ENCODE measurements at regions not wholly inside any gene's neighbourhood (a gene's known extent, or its start where the extent isn't known, plus 50 kb on each side); places are given as distances from the start of the nearest gene placed in this dataset.

DNA sequence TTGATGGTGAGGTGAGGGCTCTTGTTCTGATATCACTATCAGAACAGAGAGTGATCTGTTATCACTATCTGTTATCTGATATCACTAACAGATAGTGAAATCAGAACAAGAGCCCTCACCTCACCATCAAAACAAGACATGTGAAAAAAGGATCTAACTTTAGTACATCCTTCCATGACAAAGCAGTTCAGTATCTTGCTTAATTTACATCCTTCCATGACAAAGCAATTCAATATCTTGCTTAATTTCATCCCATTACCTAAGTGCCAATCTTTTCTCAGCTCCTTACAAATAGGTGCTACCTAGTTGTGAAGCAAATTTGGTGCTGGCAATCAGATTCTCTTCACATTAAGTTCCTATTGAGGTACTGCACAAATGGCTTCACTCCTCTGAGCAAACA, 1865.6 kb upstream of the FLRT2 start:
- H3K27ac ChIP-seq, result no peak overlapping the region
- CTCF ChIA-PET, result no interaction called here
- no peak for DNase-seq (ENCODE audit: low read depth in 1 of 2, low spot score in 1 of 2)
- TF ChIP-seq SREBF2 (IDR thresholded peaks at IDR 0.05) (no peak), RARB (CRISPR knock-in tag; IDR thresholded peaks at IDR 0.05) (no peak), JUNB (IDR thresholded peaks at IDR 0.05) (no peak), EP300 (IDR thresholded peaks at IDR 0.05) (no peak), RFX5 (IDR thresholded peaks at IDR 0.05) (no peak), HOXA7 (CRISPR knock-in tag; IDR thresholded peaks at IDR 0.05) (no peak), PHF8 (IDR thresholded peaks at IDR 0.05; ENCODE audit: borderline replicate concordance, low read depth) (no peak)
- POLR2A ChIA-PET, result no interaction called here
- H3K4me2 ChIP-seq, result no peak overlapping the region
- no peaks in the 10 kb centered on the region for H3K4me1 ChIP-seq
- FAIRE-seq, result no peak
- no peak for ATAC-seq
- H3K4me3 ChIP-seq, result no peak overlapping the region
- H3K9me3 ChIP-seq, result no peaks in the 10 kb centered on the region

- FAIRE-seq (no peak), DNase-seq (ENCODE audit: low read depth in 1 of 2, low spot score in 1 of 2) (no peak), ATAC-seq (no peak)
- CTCF ChIA-PET, result no interaction called here
- POLR2A ChIA-PET, result no interaction called here
- TF ChIP-seq MAFK (IDR thresholded peaks at IDR 0.05; ENCODE audit: partially characterized antibody) (peak; percentile 36), HDAC2 (IDR thresholded peaks at IDR 0.05) (no peak)
- no peak overlapping the region for H3K4me2 ChIP-seq
- H3K27ac ChIP-seq, result no peak overlapping the region
- H3K4me3 ChIP-seq, result no peak overlapping the region
- 41% methylated on average over 1 of the region's 1 CpG for WGBS (ENCODE audit: missing lambda C conversion rate)
- H3K9me3 ChIP-seq, result no peaks in the 10 kb centered on the region
- no peaks in the 10 kb centered on the region for H3K4me1 ChIP-seq
Measured at GRCh38 chr14:83689265-83689664, 1840.7 kb upstream of the FLRT2 start.

- FAIRE-seq, result no peak
Measured at GRCh38 chr14:83697099-83697498, 1832.8 kb upstream of the FLRT2 start.

GRCh38 chr14:83702619-83703018, 1827.3 kb upstream of the FLRT2 start:
- TF ChIP-seq KDM1A (IDR thresholded peaks at IDR 0.05; ENCODE audit: low read depth) (no peak), MAFK (IDR thresholded peaks at IDR 0.05; ENCODE audit: partially characterized antibody) (peak; percentile 51), GATA3 (IDR thresholded peaks at IDR 0.05; ENCODE audit: borderline replicate concordance) (no peak), CHD2 (IDR thresholded peaks at IDR 0.05; ENCODE audit: low read length, partially characterized antibody) (no peak), JUNB (IDR thresholded peaks at IDR 0.05) (no peak), CEBPB (IDR thresholded peaks at IDR 0.05) (no peak)
- TF ChIP-seq, protein P1, sequence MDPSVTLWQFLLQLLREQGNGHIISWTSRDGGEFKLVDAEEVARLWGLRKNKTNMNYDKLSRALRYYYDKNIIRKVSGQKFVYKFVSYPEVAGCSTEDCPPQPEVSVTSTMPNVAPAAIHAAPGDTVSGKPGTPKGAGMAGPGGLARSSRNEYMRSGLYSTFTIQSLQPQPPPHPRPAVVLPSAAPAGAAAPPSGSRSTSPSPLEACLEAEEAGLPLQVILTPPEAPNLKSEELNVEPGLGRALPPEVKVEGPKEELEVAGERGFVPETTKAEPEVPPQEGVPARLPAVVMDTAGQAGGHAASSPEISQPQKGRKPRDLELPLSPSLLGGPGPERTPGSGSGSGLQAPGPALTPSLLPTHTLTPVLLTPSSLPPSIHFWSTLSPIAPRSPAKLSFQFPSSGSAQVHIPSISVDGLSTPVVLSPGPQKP (IDR thresholded peaks at IDR 0.05; ENCODE audit: low read depth, low read length), result no peak
- no peak for DNase-seq (ENCODE audit: low read depth in 1 of 2, low spot score in 1 of 2)
- H3K9me3 ChIP-seq, result no peaks in the 10 kb centered on the region
- ChIA-PET CTCF (no interaction called here), POLR2A (no interaction called here)
- WGBS (ENCODE audit: missing lambda C conversion rate), result 0% methylated on average over 1 of the region's 1 CpG
- H3K4me2 ChIP-seq, result no peak overlapping the region
- ATAC-seq, result no peak
- H3K27ac ChIP-seq, result no peak overlapping the region
- FAIRE-seq, result no peak
- no peak overlapping the region for H3K4me3 ChIP-seq
- H3K4me1 ChIP-seq, result no peaks in the 10 kb centered on the region

More at GRCh38 chr14:83697099-83697498, 1832.8 kb upstream of the FLRT2 start:
- ChIA-PET POLR2A (no interaction called here), CTCF (no interaction called here)
- no peak for TF ChIP-seq FOXS1 (CRISPR knock-in tag; IDR thresholded peaks at IDR 0.05)
- no peak for TF ChIP-seq POLR2A (IDR thresholded peaks at IDR 0.05; ENCODE audit: low read length)
- TF ChIP-seq HDAC2 (IDR thresholded peaks at IDR 0.05), result no peak
- TF ChIP-seq, protein P2, sequence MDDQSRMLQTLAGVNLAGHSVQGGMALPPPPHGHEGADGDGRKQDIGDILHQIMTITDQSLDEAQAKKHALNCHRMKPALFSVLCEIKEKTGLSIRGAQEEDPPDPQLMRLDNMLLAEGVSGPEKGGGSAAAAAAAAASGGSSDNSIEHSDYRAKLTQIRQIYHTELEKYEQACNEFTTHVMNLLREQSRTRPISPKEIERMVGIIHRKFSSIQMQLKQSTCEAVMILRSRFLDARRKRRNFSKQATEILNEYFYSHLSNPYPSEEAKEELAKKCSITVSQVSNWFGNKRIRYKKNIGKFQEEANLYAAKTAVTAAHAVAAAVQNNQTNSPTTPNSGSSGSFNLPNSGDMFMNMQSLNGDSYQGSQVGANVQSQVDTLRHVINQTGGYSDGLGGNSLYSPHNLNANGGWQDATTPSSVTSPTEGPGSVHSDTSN (IDR thresholded peaks at IDR 0.05), result no peak
- no peak for TF ChIP-seq FOSB (CRISPR knock-in tag; IDR thresholded peaks at IDR 0.05)
- TF ChIP-seq SMC3 (IDR thresholded peaks at IDR 0.05), result no peak
- TF ChIP-seq NR3C1 (IDR thresholded peaks at IDR 0.05), result no peak
- TF ChIP-seq EHF (CRISPR knock-in tag; IDR thresholded peaks at IDR 0.05), result no peak
- TF ChIP-seq FOSL2 (IDR thresholded peaks at IDR 0.05), result no peak
- no peak for TF ChIP-seq FOSL2 (CRISPR knock-in tag; IDR thresholded peaks at IDR 0.05)
- TF ChIP-seq, protein P3, sequence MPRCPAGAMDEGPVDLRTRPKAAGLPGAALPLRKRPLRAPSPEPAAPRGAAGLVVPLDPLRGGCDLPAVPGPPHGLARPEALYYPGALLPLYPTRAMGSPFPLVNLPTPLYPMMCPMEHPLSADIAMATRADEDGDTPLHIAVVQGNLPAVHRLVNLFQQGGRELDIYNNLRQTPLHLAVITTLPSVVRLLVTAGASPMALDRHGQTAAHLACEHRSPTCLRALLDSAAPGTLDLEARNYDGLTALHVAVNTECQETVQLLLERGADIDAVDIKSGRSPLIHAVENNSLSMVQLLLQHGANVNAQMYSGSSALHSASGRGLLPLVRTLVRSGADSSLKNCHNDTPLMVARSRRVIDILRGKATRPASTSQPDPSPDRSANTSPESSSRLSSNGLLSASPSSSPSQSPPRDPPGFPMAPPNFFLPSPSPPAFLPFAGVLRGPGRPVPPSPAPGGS (IDR thresholded peaks at IDR 0.05), result no peak
- H3K9me3 ChIP-seq, result no peaks in the 10 kb centered on the region
- H3K4me1 ChIP-seq, result no peaks in the 10 kb centered on the region
- DNase-seq (ENCODE audit: low read depth in 1 of 2, low spot score in 1 of 2) (no peak), ATAC-seq (no peak)
- H3K4me2 ChIP-seq, result no peak overlapping the region
- no peak overlapping the region for H3K4me3 ChIP-seq
- no peak overlapping the region for H3K27ac ChIP-seq
